Osteoblast (primary cell): ENCODE measurements at regions not wholly inside any gene's neighbourhood (a gene's known extent, or its start where the extent isn't known, plus 50 kb on each side); places are given as distances from the start of the nearest gene placed in this dataset.

Source experiments
- DNase-seq: peaks from one replicate; pipeline ENCODE4 v3.0.0; 2011; ENCODE audit warnings: low spot score, mixed read lengths; ENCODE audit not compliant: insufficient read length; ENCODE audit errors: missing footprints
- H2AFZ ChIP-seq: 2 replicates; pipeline ENCODE4 v1.6.0; 2011; ENCODE audit warnings: mild to moderate bottlenecking, low read length
- H3K27ac ChIP-seq: 2 replicates; pipeline ENCODE4 v1.5.1; 2011; ENCODE audit warnings: mild to moderate bottlenecking, low read depth, low read length, moderate library complexity
- H3K27me3 ChIP-seq: 2 replicates; pipeline ENCODE4 v1.6.0; 2012; ENCODE audit warnings: mild to moderate bottlenecking, control low read depth, inconsistent platforms, low read length, moderate library complexity; ENCODE audit not compliant: insufficient read depth
- H3K36me3 ChIP-seq: 2 replicates; pipeline ENCODE4 v1.5.1; 2011; ENCODE audit warnings: mild to moderate bottlenecking, low read length, control low read depth, moderate library complexity; ENCODE audit not compliant: insufficient read depth
- H3K4me1 ChIP-seq: 2 replicates; pipeline ENCODE4 v1.5.1; 2011; ENCODE audit warnings: mild to moderate bottlenecking, low read length, control low read depth, moderate library complexity; ENCODE audit not compliant: insufficient read depth
- H3K4me2 ChIP-seq: 2 replicates; pipeline ENCODE4 v1.6.0; 2011; ENCODE audit warnings: mild to moderate bottlenecking, low read length; ENCODE audit not compliant: insufficient read depth
- H3K4me3 ChIP-seq: fragments of 200-600 bp; sonication (generic); 3 replicates; pipeline ENCODE4 v1.5.1; 2012; ENCODE audit warnings: mild to moderate bottlenecking, low read length, inconsistent platforms; ENCODE audit not compliant: insufficient read depth
- H3K79me2 ChIP-seq: 2 replicates; pipeline ENCODE4 v1.6.0; 2012; ENCODE audit warnings: mild to moderate bottlenecking, low read length, control low read depth, inconsistent platforms; ENCODE audit not compliant: insufficient read depth
- H3K9me3 ChIP-seq: 2 replicates; pipeline ENCODE4 v1.5.1; 2011; ENCODE audit warnings: low read depth, low read length, control low read depth
- H4K20me1 ChIP-seq: 2 replicates; pipeline ENCODE4 v1.6.0; 2012; ENCODE audit warnings: mild to moderate bottlenecking, low read length, control low read depth; ENCODE audit not compliant: insufficient read depth
- CTCF ChIP-seq: IDR thresholded peaks from 2 replicates; pipeline ENCODE4 v1.5.1; 2011; ENCODE audit warnings: mild to moderate bottlenecking, low read depth, low read length, moderate library complexity; ENCODE audit errors: extremely low read depth

- no peak overlapping the region for H3K27ac ChIP-seq
- H3K79me2 ChIP-seq: no peaks in the 10 kb centered on the region
- no peak overlapping the region for H2AFZ ChIP-seq
- no peak overlapping the region for H3K4me3 ChIP-seq
- H4K20me1 ChIP-seq: no peaks in the 10 kb centered on the region
- TF ChIP-seq CTCF: no peak
- no peak overlapping the region for H3K4me2 ChIP-seq
- H3K27me3 ChIP-seq: no peaks in the 10 kb centered on the region
- no peaks in the 10 kb centered on the region for H3K36me3 ChIP-seq
- H3K4me1 ChIP-seq: no peaks in the 10 kb centered on the region
- DNase-seq: no peak
- peaks cover 2% of the 10 kb centered on the region for H3K9me3 ChIP-seq
These were observed 778.5 kb downstream of the VRK1 start for GRCh38 chr14:97575677-97576076.

- no peaks in the 10 kb centered on the region for H3K36me3 ChIP-seq
- no peaks in the 10 kb centered on the region for H3K27me3 ChIP-seq
- H3K9me3 ChIP-seq: peaks cover 2% of the 10 kb centered on the region
- H3K4me2 ChIP-seq: no peak overlapping the region
- no peaks in the 10 kb centered on the region for H4K20me1 ChIP-seq
- no peak for TF ChIP-seq CTCF
- no peak overlapping the region for H3K27ac ChIP-seq
- H3K4me1 ChIP-seq: no peaks in the 10 kb centered on the region
- DNase-seq: no peak
- H3K79me2 ChIP-seq: no peaks in the 10 kb centered on the region
- no peak overlapping the region for H3K4me3 ChIP-seq
- no peak overlapping the region for H2AFZ ChIP-seq
These were observed 781.9 kb downstream of the VRK1 start for GRCh38 chr14:97578982-97579548.

GRCh38 chr14:97581016-97581415 is 783.8 kb downstream of the VRK1 start:
- Histone ChIP-seq H3K79me2 (no peaks in the 10 kb centered on the region), H3K36me3 (no peaks in the 10 kb centered on the region), H4K20me1 (no peaks in the 10 kb centered on the region), H3K9me3 (no peaks in the 10 kb centered on the region), H3K4me3 (no peak overlapping the region), H2AFZ (no peak overlapping the region), H3K4me1 (no peaks in the 10 kb centered on the region), H3K27me3 (no peaks in the 10 kb centered on the region), H3K27ac (no peak overlapping the region), H3K4me2 (no peak overlapping the region)
- no peak for TF ChIP-seq CTCF
- no peak for DNase-seq

GRCh38 chr14:97582022-97582421 is 784.8 kb downstream of the VRK1 start:
- H3K4me3 ChIP-seq: no peak overlapping the region

More at GRCh38 chr14:97582022-97582421, 784.8 kb downstream of the VRK1 start:
- no peaks in the 10 kb centered on the region for H3K4me1 ChIP-seq
- no peak overlapping the region for H2AFZ ChIP-seq
- no peak overlapping the region for H3K4me2 ChIP-seq
- H4K20me1 ChIP-seq: no peaks in the 10 kb centered on the region
- DNase-seq: no peak
- H3K36me3 ChIP-seq: no peaks in the 10 kb centered on the region
- H3K27me3 ChIP-seq: no peaks in the 10 kb centered on the region
- H3K79me2 ChIP-seq: no peaks in the 10 kb centered on the region
- no peak overlapping the region for H3K27ac ChIP-seq
- H3K9me3 ChIP-seq: no peaks in the 10 kb centered on the region
- no peak for TF ChIP-seq CTCF
